OCI-LY7 (cell line): ENCODE measurements at regions not wholly inside any gene's neighbourhood (a gene's known extent, or its start where the extent isn't known, plus 50 kb on each side); places are given as distances from the start of the nearest gene placed in this dataset.

Experiments
- EZH2phosphoT487 ChIP-seq: fragments of 200-600 bp; sonication (generic); IDR thresholded peaks from 2 replicates; pipeline ENCODE4 v1.6.1; 2018; ENCODE audit warnings: low read depth, borderline replicate concordance, mild to moderate bottlenecking, mixed run types, antibody characterized with exemption, low read length, moderate library complexity, mixed read lengths
- TF ChIP-seq, protein P1 (sequence below): fragments of 200-600 bp; sonication (generic); conservative IDR thresholded peaks from 2 replicates; pipeline ENCODE4 v1.5.1; 2014; ENCODE audit warnings: mild to moderate bottlenecking, antibody characterized with exemption, low read length, moderate library complexity, mixed read lengths

DNA sequence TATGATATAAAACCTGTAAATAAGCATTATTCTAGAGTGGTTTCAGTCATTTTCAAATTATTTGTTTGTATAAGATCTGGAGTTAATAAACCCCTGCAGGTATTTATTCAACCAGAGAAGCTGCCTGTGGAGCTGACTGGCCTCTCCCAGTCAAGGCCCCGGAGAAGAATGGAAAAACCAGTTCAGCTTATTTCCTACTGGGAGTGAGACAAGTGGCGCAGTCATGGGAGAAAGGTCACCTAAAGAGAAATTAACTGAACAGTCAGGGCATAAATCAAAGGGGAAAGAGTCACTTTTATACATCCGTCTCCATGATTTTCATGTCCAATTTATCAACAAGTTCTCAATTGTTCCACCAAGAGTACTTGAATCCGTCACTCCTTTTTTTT lies 240.9 kb downstream of the RNF152 start:
- TF ChIP-seq, protein P1, sequence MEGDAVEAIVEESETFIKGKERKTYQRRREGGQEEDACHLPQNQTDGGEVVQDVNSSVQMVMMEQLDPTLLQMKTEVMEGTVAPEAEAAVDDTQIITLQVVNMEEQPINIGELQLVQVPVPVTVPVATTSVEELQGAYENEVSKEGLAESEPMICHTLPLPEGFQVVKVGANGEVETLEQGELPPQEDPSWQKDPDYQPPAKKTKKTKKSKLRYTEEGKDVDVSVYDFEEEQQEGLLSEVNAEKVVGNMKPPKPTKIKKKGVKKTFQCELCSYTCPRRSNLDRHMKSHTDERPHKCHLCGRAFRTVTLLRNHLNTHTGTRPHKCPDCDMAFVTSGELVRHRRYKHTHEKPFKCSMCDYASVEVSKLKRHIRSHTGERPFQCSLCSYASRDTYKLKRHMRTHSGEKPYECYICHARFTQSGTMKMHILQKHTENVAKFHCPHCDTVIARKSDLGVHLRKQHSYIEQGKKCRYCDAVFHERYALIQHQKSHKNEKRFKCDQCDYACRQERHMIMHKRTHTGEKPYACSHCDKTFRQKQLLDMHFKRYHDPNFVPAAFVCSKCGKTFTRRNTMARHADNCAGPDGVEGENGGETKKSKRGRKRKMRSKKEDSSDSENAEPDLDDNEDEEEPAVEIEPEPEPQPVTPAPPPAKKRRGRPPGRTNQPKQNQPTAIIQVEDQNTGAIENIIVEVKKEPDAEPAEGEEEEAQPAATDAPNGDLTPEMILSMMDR: no peak
- no peak for TF ChIP-seq EZH2phosphoT487
